Peyer's patch (tissue), 4 donors: ENCODE measurements at regions not wholly inside any gene's neighbourhood (a gene's known extent, or its start where the extent isn't known, plus 50 kb on each side); places are given as distances from the start of the nearest gene placed in this dataset.

Source experiments
- POLR2A ChIP-seq, 2 donors: fragments of 450-650 bp; IDR thresholded peaks; one replicate each; pipeline ENCODE4 v1.5.1; 2017; ENCODE audit warnings: antibody characterized with exemption in 2 of 2, mild to moderate bottlenecking in 2 of 2, moderate library complexity in 2 of 2
- TF ChIP-seq, protein P1 (sequence below), 6 experiments: fragments of 450-650 bp in 4 of 6; fragments of 200-600 bp in 2 of 6; sonication (generic) in 1 of 6; IDR thresholded peaks; one replicate each; pipeline ENCODE4 v1.5.1; 2017 to 2019; ENCODE audit warnings: antibody characterized with exemption in 6 of 6, mild to moderate bottlenecking in 3 of 6, moderate library complexity in 1 of 6

DNA sequence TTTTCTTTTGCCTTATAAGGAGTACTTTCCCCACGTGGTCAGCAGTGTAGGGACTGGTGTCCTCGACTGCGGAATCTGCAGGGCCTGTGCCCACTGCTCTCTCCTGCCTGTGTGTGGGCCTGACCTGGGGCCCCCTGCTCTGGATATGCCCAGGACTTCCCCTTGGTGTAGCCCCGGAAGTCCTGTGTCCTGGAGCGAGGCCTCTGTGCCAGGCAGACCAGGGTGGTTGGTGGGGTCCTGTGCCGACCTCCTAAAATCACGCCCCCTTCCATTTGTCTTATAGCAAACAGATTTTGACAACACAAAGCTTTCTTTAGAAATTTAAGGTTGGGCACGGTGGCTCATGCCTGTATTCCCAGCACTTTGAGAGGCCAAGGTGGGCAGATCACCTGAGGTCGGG, 64.2 kb downstream of the DLL1 start:
- TF ChIP-seq, protein P1, sequence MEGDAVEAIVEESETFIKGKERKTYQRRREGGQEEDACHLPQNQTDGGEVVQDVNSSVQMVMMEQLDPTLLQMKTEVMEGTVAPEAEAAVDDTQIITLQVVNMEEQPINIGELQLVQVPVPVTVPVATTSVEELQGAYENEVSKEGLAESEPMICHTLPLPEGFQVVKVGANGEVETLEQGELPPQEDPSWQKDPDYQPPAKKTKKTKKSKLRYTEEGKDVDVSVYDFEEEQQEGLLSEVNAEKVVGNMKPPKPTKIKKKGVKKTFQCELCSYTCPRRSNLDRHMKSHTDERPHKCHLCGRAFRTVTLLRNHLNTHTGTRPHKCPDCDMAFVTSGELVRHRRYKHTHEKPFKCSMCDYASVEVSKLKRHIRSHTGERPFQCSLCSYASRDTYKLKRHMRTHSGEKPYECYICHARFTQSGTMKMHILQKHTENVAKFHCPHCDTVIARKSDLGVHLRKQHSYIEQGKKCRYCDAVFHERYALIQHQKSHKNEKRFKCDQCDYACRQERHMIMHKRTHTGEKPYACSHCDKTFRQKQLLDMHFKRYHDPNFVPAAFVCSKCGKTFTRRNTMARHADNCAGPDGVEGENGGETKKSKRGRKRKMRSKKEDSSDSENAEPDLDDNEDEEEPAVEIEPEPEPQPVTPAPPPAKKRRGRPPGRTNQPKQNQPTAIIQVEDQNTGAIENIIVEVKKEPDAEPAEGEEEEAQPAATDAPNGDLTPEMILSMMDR (IDR thresholded peaks at IDR 0.05), result no peak
- no peak for TF ChIP-seq POLR2A (IDR thresholded peaks at IDR 0.05)
